ENCODE measurements at regions not wholly inside any gene's neighbourhood (a gene's known extent, or its start where the extent isn't known, plus 50 kb on each side); places are given as distances from the start of the nearest gene placed in this dataset.

DNA sequence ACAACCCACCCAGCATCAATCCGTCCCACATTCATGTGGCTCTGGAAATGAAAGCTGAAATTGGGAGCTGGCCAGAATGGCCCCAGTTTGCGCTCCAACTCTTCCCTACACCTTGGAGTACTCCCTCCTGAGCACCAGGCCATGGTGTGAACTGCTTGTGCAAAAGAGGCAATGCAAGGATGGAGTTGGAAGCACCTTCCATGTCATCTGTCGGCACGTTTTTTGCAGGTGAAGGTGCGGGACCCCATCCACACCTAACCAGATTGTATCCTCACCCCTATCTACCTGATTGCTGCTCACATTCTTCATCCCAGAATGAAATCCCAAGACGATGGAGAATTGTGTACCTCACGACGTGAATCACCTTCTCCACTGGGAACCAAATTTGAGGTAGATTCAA, 136.6 kb upstream of the WSB1 start:
- no peaks in the 10 kb centered on the region for H3K36me3 Mint-ChIP-seq
- Histone ChIP-seq H3K27me3 (no peaks in the 10 kb centered on the region), H3K79me2 (ENCODE audit: low read depth) (no peaks in the 10 kb centered on the region), H3K4me3 (no peak overlapping the region), H3K4me2 (no peak overlapping the region), H3K36me3 (no peaks in the 10 kb centered on the region), H3K9ac (no peak overlapping the region), H3F3A (ENCODE audit: low read depth) (no peaks in the 10 kb centered on the region), H3K4me1 (no peaks in the 10 kb centered on the region), H2AFZ (replicated peaks) (no peak overlapping the region), H4K20me1 (ENCODE audit: low read depth) (no peaks in the 10 kb centered on the region), H3K27ac (no peak overlapping the region), H3K9me3 (ENCODE audit: low read depth) (peaks cover 18% of the 10 kb centered on the region)
- no peak for DNase-seq (ENCODE audit: low spot score)
- no peaks in the 10 kb centered on the region for H3K4me1 Mint-ChIP-seq
- peaks cover 39% of the 10 kb centered on the region for H3K9me3 Mint-ChIP-seq
- no peak overlapping the region for H3K27ac Mint-ChIP-seq
- H3K4me3 Mint-ChIP-seq, result no peak overlapping the region
- H3K27me3 Mint-ChIP-seq (ENCODE audit: insufficient read depth, low read depth), result no peaks in the 10 kb centered on the region
- TF ChIP-seq, protein P1, sequence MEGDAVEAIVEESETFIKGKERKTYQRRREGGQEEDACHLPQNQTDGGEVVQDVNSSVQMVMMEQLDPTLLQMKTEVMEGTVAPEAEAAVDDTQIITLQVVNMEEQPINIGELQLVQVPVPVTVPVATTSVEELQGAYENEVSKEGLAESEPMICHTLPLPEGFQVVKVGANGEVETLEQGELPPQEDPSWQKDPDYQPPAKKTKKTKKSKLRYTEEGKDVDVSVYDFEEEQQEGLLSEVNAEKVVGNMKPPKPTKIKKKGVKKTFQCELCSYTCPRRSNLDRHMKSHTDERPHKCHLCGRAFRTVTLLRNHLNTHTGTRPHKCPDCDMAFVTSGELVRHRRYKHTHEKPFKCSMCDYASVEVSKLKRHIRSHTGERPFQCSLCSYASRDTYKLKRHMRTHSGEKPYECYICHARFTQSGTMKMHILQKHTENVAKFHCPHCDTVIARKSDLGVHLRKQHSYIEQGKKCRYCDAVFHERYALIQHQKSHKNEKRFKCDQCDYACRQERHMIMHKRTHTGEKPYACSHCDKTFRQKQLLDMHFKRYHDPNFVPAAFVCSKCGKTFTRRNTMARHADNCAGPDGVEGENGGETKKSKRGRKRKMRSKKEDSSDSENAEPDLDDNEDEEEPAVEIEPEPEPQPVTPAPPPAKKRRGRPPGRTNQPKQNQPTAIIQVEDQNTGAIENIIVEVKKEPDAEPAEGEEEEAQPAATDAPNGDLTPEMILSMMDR (IDR thresholded peaks at IDR 0.05), result no peak
- TF ChIP-seq EZH2 (IDR thresholded peaks at IDR 0.05) (no peak), EZH2phosphoT487 (IDR thresholded peaks at IDR 0.05) (no peak)

DNA sequence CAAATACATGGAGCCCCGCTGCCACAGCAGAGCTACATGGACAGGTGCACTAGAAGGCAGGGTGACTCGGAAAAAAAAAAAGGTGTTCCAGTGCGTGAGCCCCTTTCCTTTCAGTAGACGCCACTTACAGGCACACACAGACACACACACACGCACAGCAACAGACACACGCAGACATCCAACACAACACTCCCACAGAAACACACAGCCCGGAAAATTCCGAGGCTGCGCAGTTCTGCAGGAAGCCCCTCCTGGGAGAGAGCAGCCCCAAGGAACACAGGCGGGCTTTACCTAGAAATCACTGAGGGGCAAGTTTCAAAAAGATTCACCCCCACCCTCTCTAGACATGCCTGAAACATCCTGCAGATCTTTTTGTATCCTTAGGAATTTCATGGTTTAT, 136.0 kb upstream of the WSB1 start:
- Mint-ChIP-seq H3K9me3 (peaks cover 37% of the 10 kb centered on the region), H3K4me3 (no peak overlapping the region), H3K36me3 (no peaks in the 10 kb centered on the region), H3K4me1 (no peaks in the 10 kb centered on the region), H3K27me3 (ENCODE audit: insufficient read depth, low read depth) (no peaks in the 10 kb centered on the region), H3K27ac (no peak overlapping the region)
- no peak overlapping the region for H3K9ac ChIP-seq
- TF ChIP-seq EZH2 (IDR thresholded peaks at IDR 0.05) (no peak), EZH2phosphoT487 (IDR thresholded peaks at IDR 0.05) (no peak)
- TF ChIP-seq, protein P1 (IDR thresholded peaks at IDR 0.05), result no peak
- no peaks in the 10 kb centered on the region for H3K4me1 ChIP-seq
- no peak overlapping the region for H3K4me2 ChIP-seq
- no peak for DNase-seq (ENCODE audit: low spot score)
- H3K9me3 ChIP-seq (ENCODE audit: low read depth), result peaks cover 21% of the 10 kb centered on the region
- H3K4me3 ChIP-seq, result no peak overlapping the region
- H2AFZ ChIP-seq (replicated peaks), result no peak overlapping the region
- H3K27ac ChIP-seq, result no peak overlapping the region
- no peaks in the 10 kb centered on the region for H3K36me3 ChIP-seq
- H4K20me1 ChIP-seq (ENCODE audit: low read depth), result no peaks in the 10 kb centered on the region
- H3K27me3 ChIP-seq, result no peaks in the 10 kb centered on the region
- no peaks in the 10 kb centered on the region for H3F3A ChIP-seq (ENCODE audit: low read depth)
- no peaks in the 10 kb centered on the region for H3K79me2 ChIP-seq (ENCODE audit: low read depth)

DNA sequence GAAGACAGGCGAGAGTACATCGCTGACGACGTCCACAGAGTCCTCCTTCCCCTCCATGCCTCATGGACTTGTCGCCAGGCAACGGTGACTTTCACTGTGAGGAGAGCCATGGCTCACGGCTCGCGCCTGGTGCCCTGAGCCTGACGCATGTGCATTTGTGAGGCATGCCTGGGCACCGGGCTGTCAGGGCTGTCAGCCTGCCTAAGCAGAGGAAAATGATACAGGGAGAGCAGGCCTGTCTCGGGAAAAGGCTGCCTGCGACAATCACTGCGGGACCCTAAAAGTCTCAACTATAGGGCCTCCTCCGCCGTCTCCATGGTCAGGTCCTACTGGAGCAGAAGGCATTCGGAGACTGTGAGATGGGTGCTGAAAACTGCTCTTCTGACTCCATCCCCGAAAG, 135.5 kb upstream of the WSB1 start:
- no peak overlapping the region for H3K27ac ChIP-seq
- no peak overlapping the region for H3K4me2 ChIP-seq
- H3K27me3 Mint-ChIP-seq (ENCODE audit: insufficient read depth, low read depth), result no peaks in the 10 kb centered on the region
- no peak for TF ChIP-seq EZH2phosphoT487 (IDR thresholded peaks at IDR 0.05)
- TF ChIP-seq, protein P1 (IDR thresholded peaks at IDR 0.05), result no peak
- TF ChIP-seq EZH2 (IDR thresholded peaks at IDR 0.05), result no peak
- H3K27me3 ChIP-seq, result no peaks in the 10 kb centered on the region
- H3K36me3 ChIP-seq, result no peaks in the 10 kb centered on the region
- H3K4me3 ChIP-seq, result no peak overlapping the region
- H3K9me3 ChIP-seq (ENCODE audit: low read depth), result peaks cover 22% of the 10 kb centered on the region
- no peaks in the 10 kb centered on the region for H3K79me2 ChIP-seq (ENCODE audit: low read depth)
- no peaks in the 10 kb centered on the region for H3K4me1 ChIP-seq
- H3F3A ChIP-seq (ENCODE audit: low read depth), result no peaks in the 10 kb centered on the region
- H4K20me1 ChIP-seq (ENCODE audit: low read depth), result no peaks in the 10 kb centered on the region
- H3K4me1 Mint-ChIP-seq, result no peaks in the 10 kb centered on the region
- no peak for DNase-seq (ENCODE audit: low spot score)
- H2AFZ ChIP-seq (replicated peaks), result no peak overlapping the region
- H3K4me3 Mint-ChIP-seq, result no peak overlapping the region
- no peaks in the 10 kb centered on the region for H3K36me3 Mint-ChIP-seq
- H3K9me3 Mint-ChIP-seq, result peaks cover 32% of the 10 kb centered on the region
- no peak overlapping the region for H3K27ac Mint-ChIP-seq
- no peak overlapping the region for H3K9ac ChIP-seq

All from neural progenitor cell (in vitro differentiated cells).